Stimulated activated CD4-positive, alpha-beta T cell treated with anti-CD3 and anti-CD28 coated beads, TNF-alpha, amount 100 ng/mL, for 1 hour (primary cell): ENCODE measurements at regions not wholly inside any gene's neighbourhood (a gene's known extent, or its start where the extent isn't known, plus 50 kb on each side); places are given as distances from the start of the nearest gene placed in this dataset.
"Not testable (repeated sequence)": the region's sequence is repeated elsewhere in the genome, so short reads cannot be mapped to it uniquely, and the experiment has no call there.

Experiments
- DNase-seq, 3 donors: peaks; one replicate each; pipeline ENCODE4 v3.0.0-alpha.2; 2020; ENCODE audit warnings: low read depth in 3 of 3, low spot score in 1 of 3

- DNase-seq = no peak
These were observed 1804.6 kb downstream of the MAT2B start for GRCh38 chr5:165310031-165310430.

GRCh38 chr5:165321912-165322311, 1816.5 kb downstream of the MAT2B start:
- DNase-seq = no peak

- DNase-seq = no peak
These were observed 1819.8 kb downstream of the MAT2B start for GRCh38 chr5:165325221-165325620.

GRCh38 chr5:165327631-165328030, 1822.2 kb downstream of the MAT2B start:
- no peak for DNase-seq

- no peak for DNase-seq
These were observed 1823.4 kb downstream of the MAT2B start for GRCh38 chr5:165328846-165329245.

- no peak for DNase-seq
These were observed 1828.2 kb downstream of the MAT2B start for GRCh38 chr5:165333623-165334022.

- DNase-seq = no peak
These were observed 1828.8 kb downstream of the MAT2B start for GRCh38 chr5:165334201-165334600.

GRCh38 chr5:165349735-165350134, 1844.3 kb downstream of the MAT2B start:
- DNase-seq = no peak

- DNase-seq = no peak
These were observed 1845.9 kb downstream of the MAT2B start for GRCh38 chr5:165351342-165351741.

- DNase-seq = no peak
These were observed 1854.9 kb downstream of the MAT2B start for GRCh38 chr5:165360366-165360765.

- DNase-seq = no peak
These were observed 1855.5 kb downstream of the MAT2B start for GRCh38 chr5:165360784-165361542.

- no peak for DNase-seq
These were observed 1864.8 kb downstream of the MAT2B start for GRCh38 chr5:165370233-165370632.

- DNase-seq = no peak
These were observed 1865.4 kb downstream of the MAT2B start for GRCh38 chr5:165370794-165371193.

- no peak for DNase-seq
These were observed 1869.8 kb downstream of the MAT2B start for GRCh38 chr5:165375201-165375600.

- no peak for DNase-seq
These were observed 1888.4 kb downstream of the MAT2B start for GRCh38 chr5:165393839-165394238.

- no peak for DNase-seq
These were observed 1892.1 kb downstream of the MAT2B start for GRCh38 chr5:165397516-165397915.

- DNase-seq = no peak
These were observed 1894.7 kb downstream of the MAT2B start for GRCh38 chr5:165400086-165400485.

- DNase-seq = no peak
These were observed 1899.5 kb downstream of the MAT2B start for GRCh38 chr5:165404917-165405316.

- DNase-seq = no peak
These were observed 1899.9 kb downstream of the MAT2B start for GRCh38 chr5:165405340-165405739.

GRCh38 chr5:165407352-165407751, 1901.9 kb downstream of the MAT2B start:
- no peak for DNase-seq

GRCh38 chr5:165410476-165410875, 1905.1 kb downstream of the MAT2B start:
- no peak for DNase-seq

GRCh38 chr5:165411532-165411931, 1906.1 kb downstream of the MAT2B start:
- not testable (repeated sequence) for DNase-seq

- DNase-seq = no peak
These were observed 1915.1 kb downstream of the MAT2B start for GRCh38 chr5:165420493-165420892.
